ENCODE measurements at regions not wholly inside any gene's neighbourhood (a gene's known extent, or its start where the extent isn't known, plus 50 kb on each side); places are given as distances from the start of the nearest gene placed in this dataset.

GRCh38 chr5:57341380-57341979 lies 141.1 kb downstream of the ACTBL2 start:
- TF ChIP-seq GABPA (IDR thresholded peaks at IDR 0.05; ENCODE audit: low read depth) (no peak), POLR2AphosphoS5 (IDR thresholded peaks at IDR 0.05; ENCODE audit: low read depth) (no peak), SPI1 (IDR thresholded peaks at IDR 0.05; ENCODE audit: borderline replicate concordance, low read depth) (no peak), CTCF (IDR thresholded peaks at IDR 0.05; ENCODE audit: insufficient read depth, low read length) (no peak), REST (IDR thresholded peaks at IDR 0.05; ENCODE audit: insufficient replicate concordance, low read depth) (no peak)
- H3K27me3 ChIP-seq (ENCODE audit: insufficient read depth, poor library complexity, severe bottlenecking): no peaks in the 10 kb centered on the region

GRCh38 chr5:57340681-57341080 lies 141.9 kb downstream of the ACTBL2 start:
- no peak overlapping the region for H3K4me3 ChIP-seq (replicated peaks; ENCODE audit: insufficient read depth, low read length)
- H3K27me3 ChIP-seq (ENCODE audit: insufficient read depth, poor library complexity, severe bottlenecking): no peaks in the 10 kb centered on the region
- no peak overlapping the region for H3K27ac ChIP-seq (replicated peaks)
- no peak for TF ChIP-seq GABPA (IDR thresholded peaks at IDR 0.05; ENCODE audit: low read depth)
- TF ChIP-seq SPI1 (IDR thresholded peaks at IDR 0.05; ENCODE audit: borderline replicate concordance, low read depth): no peak
- TF ChIP-seq CTCF (IDR thresholded peaks at IDR 0.05; ENCODE audit: insufficient read depth, low read length): no peak
- TF ChIP-seq REST (IDR thresholded peaks at IDR 0.05; ENCODE audit: insufficient replicate concordance, low read depth): no peak
- TF ChIP-seq POLR2AphosphoS5 (IDR thresholded peaks at IDR 0.05; ENCODE audit: low read depth): no peak
- DNase-seq (ENCODE audit: low read depth in 1 of 2, low spot score in 1 of 2): no peak

More at GRCh38 chr5:57341380-57341979, 141.1 kb downstream of the ACTBL2 start:
- no peak for DNase-seq (ENCODE audit: low read depth in 1 of 2, low spot score in 1 of 2)
- Histone ChIP-seq H3K4me3 (replicated peaks; ENCODE audit: insufficient read depth, low read length) (no peak overlapping the region), H3K27ac (replicated peaks) (no peak overlapping the region)

DNA sequence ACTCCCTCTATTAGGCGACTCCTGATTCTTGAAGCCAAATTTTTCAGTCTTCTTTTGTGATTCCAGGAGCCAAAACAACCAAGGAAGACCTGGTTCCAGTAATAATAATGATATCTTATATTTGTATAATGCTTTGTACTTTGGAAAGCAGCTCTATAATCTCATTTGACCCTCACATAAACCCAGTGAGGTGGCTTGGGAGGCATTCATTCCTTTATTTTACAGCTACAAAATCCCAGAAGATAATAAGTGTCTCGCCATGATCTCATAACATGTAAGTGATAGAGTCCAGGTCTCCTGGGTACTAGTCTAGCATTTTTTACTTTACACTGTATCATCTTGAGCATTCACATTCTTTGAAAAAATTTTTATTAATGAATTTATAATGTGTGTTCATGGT lies 143.1 kb downstream of the ACTBL2 start:
- TF ChIP-seq CTCF (IDR thresholded peaks at IDR 0.05; ENCODE audit: insufficient read depth, low read length): no peak
- no peak for TF ChIP-seq REST (IDR thresholded peaks at IDR 0.05; ENCODE audit: insufficient replicate concordance, low read depth)
- TF ChIP-seq GABPA (IDR thresholded peaks at IDR 0.05; ENCODE audit: low read depth): no peak
- TF ChIP-seq POLR2AphosphoS5 (IDR thresholded peaks at IDR 0.05; ENCODE audit: low read depth): no peak
- TF ChIP-seq SPI1 (IDR thresholded peaks at IDR 0.05; ENCODE audit: borderline replicate concordance, low read depth): no peak
- Histone ChIP-seq H3K4me3 (replicated peaks; ENCODE audit: insufficient read depth, low read length) (no peak overlapping the region), H3K27me3 (ENCODE audit: insufficient read depth, poor library complexity, severe bottlenecking) (no peaks in the 10 kb centered on the region), H3K27ac (replicated peaks) (no peak overlapping the region)
- no peak for DNase-seq (ENCODE audit: low read depth in 1 of 2, low spot score in 1 of 2)

Measured in HL-60 (cell line).